GM12891 (cell line): ENCODE measurements at regions not wholly inside any gene's neighbourhood (a gene's known extent, or its start where the extent isn't known, plus 50 kb on each side); places are given as distances from the start of the nearest gene placed in this dataset.
"Not testable (repeated sequence)": the region's sequence is repeated elsewhere in the genome, so short reads cannot be mapped to it uniquely, and the experiment has no call there.

ENCODE experiments used
- DNase-seq: peaks from one replicate; pipeline ENCODE4 v3.0.0; 2011; ENCODE audit warnings: low spot score; ENCODE audit not compliant: insufficient read length
- FAIRE-seq: peaks from 2 replicates; lab custom pipeline; 2011; peaks lifted over from hg19 to GRCh38; lab: Jason Lieb, UNC
- PAX5 ChIP-seq: IDR thresholded peaks from 2 replicates; pipeline ENCODE4 v1.6.1; 2011; ENCODE audit warnings: low read length, moderate library complexity, mild to moderate bottlenecking; ENCODE audit not compliant: insufficient read depth, severe bottlenecking
- POLR2A ChIP-seq: IDR thresholded peaks from 2 replicates; pipeline ENCODE4 v1.6.1; 2011; ENCODE audit warnings: low read depth, low read length, control low read depth
- POLR2AphosphoS5 ChIP-seq: IDR thresholded peaks from 2 replicates; pipeline ENCODE4 v1.6.1; 2011; ENCODE audit warnings: low read depth, low read length, control low read depth
- POU2F2 ChIP-seq: IDR thresholded peaks from 2 replicates; pipeline ENCODE4 v1.6.1; 2011; ENCODE audit warnings: low read depth, mild to moderate bottlenecking, control low read depth, low read length, moderate library complexity
- SPI1 ChIP-seq: IDR thresholded peaks from 2 replicates; pipeline ENCODE4 v1.6.1; 2011; ENCODE audit warnings: low read depth, low read length, control low read depth
- TAF1 ChIP-seq: IDR thresholded peaks from 2 replicates; pipeline ENCODE4 v1.6.1; 2011; ENCODE audit warnings: low read depth, low read length, control low read depth

DNA sequence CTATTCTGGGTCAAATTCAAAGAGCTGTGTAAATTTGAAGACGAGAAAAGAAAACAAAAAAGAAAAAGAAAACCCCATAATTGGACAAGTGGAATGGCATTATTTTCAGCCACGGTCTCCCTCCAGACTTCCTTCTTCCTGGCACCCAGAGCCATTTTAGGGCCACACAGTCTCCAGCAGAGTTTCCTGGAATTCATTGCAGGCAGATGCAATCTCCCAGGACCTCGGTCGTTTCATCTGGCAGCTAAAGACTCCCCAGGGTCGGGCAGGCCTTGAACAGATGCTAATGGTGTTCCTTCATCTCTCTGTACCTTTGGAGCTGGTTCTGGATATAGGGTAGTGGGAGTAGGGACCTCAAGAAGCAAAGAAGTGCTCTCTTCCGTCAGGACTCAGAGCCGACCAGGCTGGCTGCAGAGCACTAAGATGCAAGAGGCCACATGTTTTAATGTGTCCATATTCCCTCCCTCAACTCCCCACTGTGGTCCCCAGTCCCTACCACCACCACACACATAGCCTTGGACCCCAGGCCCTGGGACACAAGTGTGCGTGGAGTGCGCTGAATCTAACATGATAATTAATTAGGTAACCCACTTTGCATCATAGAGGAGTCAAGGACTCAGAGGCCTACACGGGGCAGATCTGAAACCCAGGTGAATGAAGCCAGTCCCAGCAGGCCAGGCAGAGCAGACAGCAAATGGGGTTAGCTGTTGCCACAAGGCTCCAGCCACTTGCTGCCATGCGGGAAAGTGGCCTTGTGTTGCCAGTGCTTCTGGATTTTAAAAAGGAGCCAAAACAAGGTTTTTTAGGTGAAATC is 109.3 kb upstream of the ATL2 start:
- TF ChIP-seq POLR2A (no peak), POLR2AphosphoS5 (no peak), SPI1 (no peak), POU2F2 (no peak), TAF1 (no peak), PAX5 (no peak)
- FAIRE-seq (no peak), DNase-seq (no peak)

DNA sequence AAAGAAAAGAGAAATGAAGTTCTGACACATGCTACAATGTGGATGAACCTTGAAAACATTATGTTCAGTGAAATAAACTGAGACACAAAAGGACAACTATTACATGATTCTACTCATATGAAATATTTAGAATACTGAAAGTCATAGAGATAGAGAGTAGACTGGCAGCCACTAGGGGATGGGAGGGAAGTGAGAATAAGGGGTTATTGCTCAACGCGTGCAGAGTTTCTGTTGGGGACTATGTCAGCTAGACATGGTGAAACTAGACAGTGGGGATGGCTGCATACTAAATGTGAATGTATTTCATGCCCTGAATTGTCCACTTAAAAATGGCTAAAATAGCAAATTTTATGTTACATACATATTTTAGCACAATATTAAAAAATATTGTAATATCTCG is 108.7 kb upstream of the ATL2 start:
- peak; percentile 33 for FAIRE-seq
- DNase-seq, result peak; percentile 56

DNA sequence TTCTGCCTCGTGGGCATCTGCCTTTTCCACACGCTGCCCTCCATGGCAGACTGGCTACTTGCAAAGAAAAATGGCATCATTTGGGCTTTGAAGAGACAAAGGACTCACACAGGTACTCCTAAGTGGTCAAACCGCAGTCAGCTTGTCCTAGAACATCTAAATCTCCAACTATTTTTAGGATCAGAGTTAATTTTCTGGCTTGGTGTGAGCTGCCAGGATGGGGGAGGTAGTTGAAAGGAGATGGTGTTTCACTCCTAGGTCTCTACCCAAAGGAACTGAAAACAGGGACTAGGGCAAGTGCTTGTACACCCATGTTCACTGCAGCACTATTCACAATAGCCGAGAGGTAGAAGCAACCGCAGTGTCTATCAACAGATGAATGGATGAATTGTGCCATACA is 107.9 kb upstream of the ATL2 start:
- no peak for DNase-seq
- FAIRE-seq, result no peak
- TF ChIP-seq POLR2A, result no peak
- TF ChIP-seq POU2F2, result no peak
- TF ChIP-seq SPI1, result no peak
- TF ChIP-seq PAX5, result no peak
- TF ChIP-seq TAF1, result no peak
- TF ChIP-seq POLR2AphosphoS5, result no peak

More for the DNA sequence above, 108.7 kb upstream of the ATL2 start:
- peak; percentile 53; the same call in 1 of the 2 replicates for TF ChIP-seq POU2F2
- peak; percentile 95 for TF ChIP-seq SPI1
- no peak for TF ChIP-seq PAX5

DNA sequence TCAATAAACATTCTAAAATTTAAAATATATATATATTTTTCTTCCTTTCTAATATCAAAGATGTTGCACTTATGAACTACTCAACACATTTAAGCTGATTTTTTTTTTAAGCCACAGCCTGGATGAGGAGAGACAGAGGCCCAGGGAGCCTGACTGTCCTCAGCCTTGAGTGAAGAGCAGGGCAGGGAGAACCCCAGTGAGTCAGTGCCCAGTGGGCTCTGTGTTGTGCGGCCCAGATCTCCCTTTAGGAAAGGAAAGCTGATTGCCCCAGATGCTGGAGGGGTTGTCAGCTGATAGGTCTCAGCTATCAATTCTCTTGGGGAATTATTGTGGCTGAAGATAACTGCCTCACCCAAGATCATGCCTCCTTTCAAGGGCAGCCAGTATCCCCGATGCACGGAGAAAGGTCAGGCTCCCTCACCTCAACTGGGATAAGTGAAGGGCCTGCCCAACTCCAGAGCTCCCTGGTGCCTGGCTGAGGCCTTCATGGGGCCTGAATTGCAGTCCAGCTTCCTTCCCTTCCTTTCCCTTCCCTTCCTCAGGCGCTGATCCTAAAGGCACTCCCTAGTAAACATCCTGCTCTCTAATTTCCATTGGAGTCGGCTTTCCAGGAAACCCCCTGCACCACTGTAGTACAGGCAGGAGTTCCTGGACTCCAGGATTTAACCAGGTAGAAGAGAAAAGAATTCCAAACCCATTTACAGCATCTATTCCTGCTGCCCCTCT is 106.9 kb upstream of the ATL2 start:
- no peak for TF ChIP-seq POLR2AphosphoS5
- DNase-seq (no peak), FAIRE-seq (no peak)

DNA sequence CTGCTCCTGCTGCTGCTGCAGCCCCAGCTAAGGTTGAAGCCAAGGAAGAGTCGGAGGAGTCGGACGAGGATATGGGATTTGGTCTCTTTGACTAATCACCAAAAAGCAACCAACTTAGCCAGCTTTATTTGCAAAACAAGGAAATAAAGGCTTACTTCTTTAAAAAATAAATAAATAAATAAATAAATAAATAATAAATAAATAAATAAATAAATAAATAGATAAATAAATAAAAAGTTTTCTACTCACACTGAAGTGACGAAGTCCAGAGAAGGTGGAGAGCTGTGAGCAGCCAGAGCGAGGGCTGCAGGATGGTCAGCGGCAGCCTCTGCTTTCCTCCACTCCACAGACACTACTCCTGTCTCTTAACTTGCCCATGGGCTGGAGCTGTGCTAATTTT is 105.6 kb upstream of the ATL2 start:
- DNase-seq, FAIRE-seq: not testable (repeated sequence)

DNA sequence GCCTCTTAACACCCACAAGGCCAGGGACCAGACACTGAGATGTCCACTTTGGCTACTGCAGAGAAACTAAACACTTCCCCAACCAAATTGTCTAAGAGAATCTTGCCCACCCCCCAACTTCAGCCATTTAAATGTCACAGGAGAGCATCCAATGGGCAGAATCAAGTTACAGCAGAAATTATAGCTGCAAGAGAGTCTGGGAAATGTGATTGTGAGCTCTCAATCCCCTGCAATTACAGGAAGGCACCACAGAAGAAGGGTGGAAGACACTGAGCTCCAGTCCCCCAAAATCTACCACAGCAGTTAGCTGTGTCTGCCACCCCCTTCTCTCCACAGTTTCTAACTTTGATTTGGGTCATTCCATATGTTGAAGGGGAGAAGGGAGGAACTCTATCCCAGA is 103.5 kb upstream of the ATL2 start:
- TF ChIP-seq TAF1 (no peak), POLR2A (no peak), PAX5 (no peak), POLR2AphosphoS5 (no peak), SPI1 (no peak), POU2F2 (no peak)
- DNase-seq, result no peak

DNA sequence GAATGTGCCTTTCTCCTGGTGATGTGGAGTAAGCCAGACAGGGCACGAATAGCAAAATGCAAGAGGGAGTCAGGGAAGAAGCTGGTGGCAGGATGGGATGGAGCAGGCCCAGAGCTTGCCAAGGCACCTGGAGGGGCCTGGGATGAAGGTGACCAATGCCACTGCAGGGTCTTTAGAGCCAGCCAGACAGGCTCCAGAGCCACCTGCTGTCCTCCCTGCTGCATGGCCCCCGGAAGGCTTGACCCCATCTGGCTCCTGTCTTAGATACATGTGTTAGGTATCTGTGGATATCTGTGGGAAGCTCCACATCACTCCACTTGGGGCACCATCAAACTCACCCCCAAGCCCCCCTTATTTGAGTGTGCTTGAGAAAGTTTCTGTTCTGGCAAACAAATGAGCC is 99.9 kb upstream of the ATL2 start:
- DNase-seq (no peak), FAIRE-seq (no peak)
- TF ChIP-seq POU2F2, result no peak
- TF ChIP-seq TAF1, result no peak
- no peak for TF ChIP-seq SPI1
- no peak for TF ChIP-seq POLR2AphosphoS5
- TF ChIP-seq POLR2A, result no peak

More for the DNA sequence above, 103.5 kb upstream of the ATL2 start:
- no peak for FAIRE-seq

DNA sequence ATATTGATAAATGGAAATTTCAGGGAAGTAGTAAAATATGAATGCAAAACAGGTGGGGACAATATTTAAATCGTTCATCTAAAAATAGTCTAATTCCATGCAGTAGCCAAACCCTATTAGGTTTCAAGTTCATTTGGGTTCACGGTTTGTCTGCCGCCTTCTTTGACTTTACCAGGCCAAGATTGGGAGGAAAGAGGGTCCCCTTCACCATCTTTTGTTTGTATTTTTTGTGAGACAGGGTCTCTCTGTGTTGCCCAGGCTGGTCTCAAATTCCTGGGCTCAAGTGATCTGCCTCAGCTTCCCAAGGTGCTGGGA is 98.5 kb upstream of the ATL2 start:
- DNase-seq (no peak), FAIRE-seq (no peak)
- TF ChIP-seq POLR2AphosphoS5 (no peak), SPI1 (no peak), POU2F2 (no peak), PAX5 (no peak), TAF1 (no peak), POLR2A (no peak)

DNA sequence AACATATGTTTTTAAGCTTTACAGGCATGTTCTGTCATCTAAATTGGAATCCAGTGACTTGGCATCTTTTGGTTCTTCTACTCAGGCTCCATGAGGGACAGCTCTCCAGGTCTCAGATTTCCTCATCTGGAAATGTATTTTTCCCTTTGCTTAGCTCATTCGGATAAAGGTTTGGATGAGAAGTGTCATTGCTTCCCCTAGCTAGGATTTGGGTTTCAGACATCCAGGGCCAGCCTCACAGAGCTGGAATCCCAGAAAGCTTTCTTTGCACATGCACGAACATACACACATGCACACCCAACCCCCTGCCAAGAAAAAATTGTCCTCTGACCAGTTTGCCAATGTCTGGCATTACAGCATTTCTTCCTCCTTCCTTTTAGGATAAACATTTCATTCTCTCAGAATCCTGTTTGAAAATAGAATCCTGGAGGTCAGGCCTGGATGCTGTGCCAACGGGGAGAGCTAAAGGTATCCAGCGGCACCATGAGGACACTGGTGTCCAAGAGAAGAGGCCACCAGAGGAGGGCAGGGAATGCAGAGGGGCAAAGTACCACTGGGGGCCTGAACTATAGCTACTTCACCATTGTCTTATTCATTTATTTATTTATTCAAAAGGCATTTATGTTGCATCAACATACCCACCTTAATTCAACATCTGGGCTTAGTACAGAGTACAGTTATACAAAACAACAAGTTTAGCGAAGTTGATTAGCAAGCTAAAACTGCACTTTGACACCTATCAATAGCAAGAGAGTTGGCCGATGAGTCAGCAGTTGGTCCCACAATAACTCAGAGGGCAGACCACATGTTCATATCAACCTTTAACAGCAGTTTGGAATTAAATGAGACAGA is 97.9 kb upstream of the ATL2 start:
- TF ChIP-seq POLR2AphosphoS5 (no peak), TAF1 (no peak), POU2F2 (no peak), SPI1 (no peak), PAX5 (no peak), POLR2A (no peak)
- DNase-seq (no peak), FAIRE-seq (no peak)
